GM18505 (cell line): ENCODE measurements at regions not wholly inside any gene's neighbourhood (a gene's known extent, or its start where the extent isn't known, plus 50 kb on each side); places are given as distances from the start of the nearest gene placed in this dataset.

ENCODE experiments used
- ATAC-seq: cut with Tn5 transposase; IDR thresholded peaks from one replicate; pipeline ENCODE4 v1.9.1; 2021; ENCODE audit not compliant: unreplicated experiment
- POLR2A ChIP-seq: IDR thresholded peaks from 4 replicates; pipeline ENCODE4 v1.6.1; 2011; ENCODE audit warnings: borderline replicate concordance; ENCODE audit not compliant: insufficient read depth, insufficient read length; ENCODE audit errors: extremely low read depth

DNA sequence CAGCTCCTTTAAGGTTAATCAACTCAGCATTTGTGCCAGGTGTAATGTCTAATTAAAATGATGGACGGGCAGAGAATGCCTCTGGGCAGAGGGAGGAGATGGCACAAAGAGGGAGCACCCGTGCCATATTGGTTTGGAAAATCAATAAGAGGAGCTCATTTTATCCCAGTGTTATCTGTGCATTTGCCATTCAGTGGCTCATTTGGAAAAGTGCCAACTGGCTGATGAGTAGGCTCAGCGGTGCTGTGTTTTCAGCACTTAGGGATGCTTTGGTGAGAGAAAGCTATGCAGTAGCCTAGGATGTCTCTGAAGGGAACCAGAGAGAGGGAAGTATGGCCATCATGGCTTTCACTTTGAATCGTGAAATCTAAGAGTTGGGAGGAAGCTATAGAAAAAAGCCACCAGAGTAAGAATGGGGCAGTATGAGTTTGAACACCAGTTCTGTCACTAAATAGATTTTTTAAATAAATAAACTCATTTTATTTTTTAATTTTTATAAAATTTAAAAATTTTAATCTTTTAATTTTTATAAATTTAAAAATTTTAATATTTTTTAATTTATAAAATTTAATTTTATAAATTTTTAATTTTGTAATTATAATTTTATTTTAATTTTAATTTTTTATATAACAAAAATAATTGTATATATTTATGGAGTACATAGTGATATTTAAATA, 472.8 kb downstream of the BRINP1 start:
- ATAC-seq = no peak
- TF ChIP-seq POLR2A = no peak

GRCh38 chr9:118918180-118918579, 451.1 kb downstream of the BRINP1 start:
- TF ChIP-seq POLR2A = no peak
- ATAC-seq = no peak

DNA sequence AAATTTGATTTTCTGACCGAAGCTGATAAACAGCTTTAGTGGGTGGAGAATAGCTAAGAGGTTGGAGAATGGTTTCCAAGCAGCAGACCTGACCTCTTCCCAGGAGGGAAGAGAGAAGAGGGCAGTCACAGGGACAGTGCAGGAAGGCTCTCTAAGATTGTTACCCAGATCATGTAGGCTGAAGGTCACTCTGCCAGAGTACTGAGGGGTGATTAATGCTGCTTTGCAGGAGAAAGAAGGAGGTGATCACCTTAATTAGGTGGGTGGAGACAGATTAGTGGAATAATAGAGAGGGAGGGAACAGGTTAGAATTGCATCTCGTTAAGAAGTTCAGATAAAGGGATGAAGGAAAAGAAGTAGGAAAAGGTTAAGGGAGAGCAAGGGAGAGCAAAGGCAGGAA, 440.5 kb downstream of the BRINP1 start:
- TF ChIP-seq POLR2A = no peak
- ATAC-seq = no peak

DNA sequence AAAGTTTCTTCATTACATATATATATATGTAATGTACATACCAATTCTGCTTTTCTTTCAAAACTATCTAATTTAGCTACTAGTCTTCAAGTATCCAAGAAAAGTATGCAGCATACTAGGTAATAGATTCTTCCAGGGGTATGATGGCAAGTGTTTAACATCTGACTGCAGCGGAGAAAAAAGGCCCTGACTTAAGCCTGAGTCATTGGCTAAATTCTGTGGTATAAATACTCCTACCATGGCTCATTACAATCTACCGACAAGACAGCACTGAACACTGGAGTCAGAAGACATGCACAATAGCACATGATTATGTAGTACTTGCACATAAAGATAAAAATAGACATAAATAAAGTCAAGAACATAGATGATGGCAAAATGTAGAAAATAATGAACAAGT, 439.9 kb downstream of the BRINP1 start:
- no peak for ATAC-seq
- TF ChIP-seq POLR2A = no peak

- no peak for ATAC-seq
- no peak for TF ChIP-seq POLR2A
Observed at GRCh38 chr9:118931941-118932340, 437.3 kb downstream of the BRINP1 start.

DNA sequence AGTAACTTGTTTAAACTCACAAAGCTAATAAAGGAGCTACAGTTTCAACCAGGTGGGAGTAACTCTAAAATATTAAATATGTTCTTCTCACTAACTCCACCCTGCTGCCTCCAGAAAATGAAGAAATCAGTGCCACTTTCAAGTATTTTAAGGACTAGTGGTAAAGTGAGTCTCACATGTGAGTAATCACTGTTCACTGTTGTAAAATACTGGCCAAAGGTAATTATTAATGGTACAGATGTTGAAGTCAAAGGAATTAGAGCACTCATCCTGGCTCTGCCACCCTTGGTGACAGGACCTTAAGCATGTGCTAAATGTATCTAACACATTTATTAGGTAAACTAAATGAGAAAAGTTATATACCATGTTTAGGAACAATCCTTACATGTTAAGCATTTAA, 430.7 kb downstream of the BRINP1 start:
- no peak for TF ChIP-seq POLR2A
- no peak for ATAC-seq

GRCh38 chr9:118940473-118940872, 428.8 kb downstream of the BRINP1 start:
- no peak for ATAC-seq

DNA sequence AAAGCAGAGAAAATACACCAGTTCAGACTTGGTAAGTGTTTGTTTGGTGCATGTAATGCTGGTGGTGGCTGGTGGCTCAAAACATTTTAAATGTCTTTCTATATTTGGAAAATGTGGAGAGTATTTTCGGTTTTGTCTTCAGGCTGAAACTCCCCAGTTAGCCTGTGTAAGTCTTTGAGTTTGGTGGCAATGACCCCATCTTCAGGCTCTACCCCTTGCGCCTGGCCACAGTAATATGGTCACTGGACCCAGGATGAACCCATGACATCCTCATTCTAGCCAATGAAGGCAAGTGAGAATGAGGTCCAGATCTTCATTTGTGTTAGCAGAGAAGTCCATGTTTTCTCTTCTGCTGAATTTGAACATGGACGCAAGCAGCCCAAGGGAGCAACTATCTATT, 422.6 kb downstream of the BRINP1 start:
- no peak for ATAC-seq
- no peak for TF ChIP-seq POLR2A

More at GRCh38 chr9:118940473-118940872, 428.8 kb downstream of the BRINP1 start:
- no peak for TF ChIP-seq POLR2A

DNA sequence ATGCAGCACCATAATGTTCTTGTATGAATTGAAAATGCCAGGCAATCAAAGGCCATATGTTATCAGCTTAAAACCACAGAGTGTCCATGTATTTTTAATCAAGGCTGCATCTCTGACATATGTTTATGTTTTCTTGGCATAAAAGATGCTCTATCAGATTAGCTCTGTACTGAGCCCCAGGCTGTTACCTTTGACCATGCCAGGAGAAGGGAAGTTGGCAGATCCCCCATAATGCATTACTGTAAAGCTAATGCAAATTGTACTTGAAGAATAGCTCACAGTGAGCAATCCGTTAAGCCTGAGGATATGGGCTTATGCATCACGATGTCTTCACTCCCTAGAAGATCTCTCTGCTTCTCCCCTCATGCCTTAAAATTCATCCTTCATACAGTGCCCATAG, 414.4 kb downstream of the BRINP1 start:
- TF ChIP-seq POLR2A = no peak
- ATAC-seq = no peak

DNA sequence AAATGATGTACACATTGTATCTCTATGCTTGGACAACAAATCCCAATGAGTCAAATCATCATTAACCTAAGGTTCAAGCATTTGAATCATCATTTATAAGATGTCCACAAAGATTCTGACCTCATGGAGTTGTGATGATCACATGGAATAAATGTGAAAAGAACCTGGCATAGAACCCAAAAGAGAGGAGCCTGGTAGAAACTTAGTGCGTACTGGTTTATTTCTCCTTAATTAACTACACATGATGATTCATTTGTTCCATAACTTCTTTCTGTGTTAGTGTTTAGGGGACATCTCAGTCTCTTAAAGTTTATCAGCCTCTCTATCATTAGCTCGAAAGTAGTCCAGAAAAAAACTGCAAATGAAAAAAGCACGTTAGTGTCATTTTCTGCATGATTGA, 411.6 kb downstream of the BRINP1 start:
- no peak for ATAC-seq
- no peak for TF ChIP-seq POLR2A

GRCh38 chr9:118959366-118959765, 409.9 kb downstream of the BRINP1 start:
- no peak for ATAC-seq
- TF ChIP-seq POLR2A = no peak

DNA sequence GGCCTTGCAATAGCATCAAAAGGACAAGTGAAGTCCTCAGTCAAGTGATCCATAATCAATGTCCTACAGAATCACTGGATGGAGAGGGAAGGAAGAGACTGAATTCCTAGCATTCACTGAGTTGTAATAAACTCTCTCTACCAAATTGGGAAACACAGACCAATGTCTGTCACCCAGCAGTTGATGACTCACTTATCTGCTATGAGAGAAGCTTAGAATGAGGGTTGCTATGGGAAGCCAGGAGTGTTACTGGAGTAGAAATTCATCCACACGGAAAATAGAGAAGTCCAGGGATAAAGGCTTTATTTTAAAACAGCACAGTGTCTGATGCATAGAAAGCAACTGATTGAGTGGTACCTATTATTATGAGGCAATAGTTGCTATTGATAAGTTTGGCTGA, 407.4 kb downstream of the BRINP1 start:
- ATAC-seq = no peak
- no peak for TF ChIP-seq POLR2A

- no peak for ATAC-seq
- no peak for TF ChIP-seq POLR2A
Observed at GRCh38 chr9:118962426-118962825, 406.8 kb downstream of the BRINP1 start.

- no peak for TF ChIP-seq POLR2A
- ATAC-seq = no peak
Observed at GRCh38 chr9:118963674-118964073, 405.6 kb downstream of the BRINP1 start.

DNA sequence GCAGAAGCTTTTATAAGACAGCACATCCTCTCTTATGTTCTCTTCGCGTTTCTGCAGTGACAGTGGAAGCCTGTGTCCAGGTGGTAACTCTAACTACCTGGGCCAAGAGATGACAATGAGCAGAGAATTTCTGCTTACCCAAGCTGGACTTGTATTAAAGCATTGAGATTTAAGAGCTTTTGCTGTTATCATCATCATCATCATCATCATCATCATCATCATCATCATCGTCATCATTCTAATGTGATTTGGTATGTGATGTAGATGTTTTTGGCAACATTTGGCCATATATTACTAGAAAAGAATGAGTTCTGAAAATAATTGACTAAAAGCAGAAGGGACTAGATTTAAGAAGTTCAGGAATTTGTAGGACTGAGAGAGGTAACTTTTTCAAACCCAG, 401.3 kb downstream of the BRINP1 start:
- no peak for ATAC-seq
- TF ChIP-seq POLR2A = no peak
